IMR-90 (cell line): ENCODE measurements at regions not wholly inside any gene's neighbourhood (a gene's known extent, or its start where the extent isn't known, plus 50 kb on each side); places are given as distances from the start of the nearest gene placed in this dataset.

Experiments
- ATAC-seq: fragments of 200-7000 bp; cut with Tn5 transposase; 2 replicates; pipeline ENCODE4 v1.9.1; 2020; ENCODE audit warnings: low read depth, mild to moderate bottlenecking, moderate library complexity
- BruUV-seq: library from RNA; stranded (reverse); fragments of 400-500 nt; replicated peaks from 2 replicates; lab custom pipeline; 2021; lab: Mats Ljungman, UMichigan
- CTCF ChIA-PET: fragments of 300-600 bp; formaldehyde crosslinking; extraction: SDS; loops from one replicate; lab custom pipeline; 2021; ENCODE audit warnings: antibody characterized with exemption; lab: Yijun Ruan, JAX
- POLR2A ChIA-PET: fragments of 300-600 bp; sonication (Branson Sonifier 250); formaldehyde crosslinking; loops from one replicate; lab custom pipeline; 2022; ENCODE audit warnings: antibody characterized with exemption; ENCODE audit not compliant: unreplicated experiment; lab: Charles Lee
- DNase-seq: peaks from one replicate; pipeline ENCODE4 v3.0.0; 2013
- H2AFZ ChIP-seq: replicated peaks from 2 replicates; pipeline ENCODE3; 2013; ENCODE audit warnings: low read length, mild to moderate bottlenecking; ENCODE audit not compliant: poor library complexity
- H2AK5ac ChIP-seq: 2 replicates; pipeline ENCODE4 v1.6.1; 2013; ENCODE audit warnings: low read depth, low read length, inconsistent platforms
- H2AK9ac ChIP-seq: replicated peaks from 2 replicates; pipeline ENCODE3; 2013; ENCODE audit warnings: mild to moderate bottlenecking, low read depth, low read length, moderate library complexity; ENCODE audit not compliant: poor library complexity
- H2BK120ac ChIP-seq: 2 replicates; pipeline ENCODE4 v1.6.1; 2013; ENCODE audit warnings: low read depth, low read length, inconsistent platforms
- H2BK15ac ChIP-seq: 3 replicates; pipeline ENCODE4 v1.6.1; 2013; ENCODE audit warnings: low read depth, low read length, inconsistent platforms
- H2BK20ac ChIP-seq: 2 replicates; pipeline ENCODE4 v1.6.1; 2013; ENCODE audit warnings: low read depth, mild to moderate bottlenecking, inconsistent platforms, low read length, moderate library complexity
- H2BK5ac ChIP-seq: 2 replicates; pipeline ENCODE4 v1.6.1; 2013; ENCODE audit warnings: mild to moderate bottlenecking, low read depth, low read length, inconsistent platforms; ENCODE audit not compliant: poor library complexity, severe bottlenecking
- H3K14ac ChIP-seq: replicated peaks from 2 replicates; pipeline ENCODE4 v1.6.1; 2013; ENCODE audit warnings: low read depth, low read length, inconsistent platforms
- H3K18ac ChIP-seq: 2 replicates; pipeline ENCODE4 v1.6.1; 2013; ENCODE audit warnings: low read depth, low read length, control low read depth
- H3K23ac ChIP-seq: 2 replicates; pipeline ENCODE4 v1.6.1; 2013; ENCODE audit warnings: low read depth, low read length, inconsistent platforms
- H3K27ac ChIP-seq: 2 replicates; pipeline ENCODE4 v1.5.1; 2013; ENCODE audit warnings: mild to moderate bottlenecking, control low read depth, low read length; ENCODE audit not compliant: insufficient read depth
- H3K27me3 ChIP-seq: 2 replicates; pipeline ENCODE4 v1.6.1; 2013; ENCODE audit warnings: low read length; ENCODE audit not compliant: control insufficient read depth, insufficient read depth
- H3K36me3 ChIP-seq: 2 replicates; pipeline ENCODE4 v1.6.1; 2013; ENCODE audit warnings: low read length, mixed read lengths; ENCODE audit not compliant: control insufficient read depth, insufficient read depth
- H3K4ac ChIP-seq: 2 replicates; pipeline ENCODE4 v1.6.1; 2013; ENCODE audit warnings: low read depth, low read length, inconsistent platforms
- H3K4me1 ChIP-seq: 2 replicates; pipeline ENCODE4 v1.6.1; 2013; ENCODE audit warnings: low read length, mixed read lengths; ENCODE audit not compliant: control insufficient read depth, insufficient read depth
- H3K4me2 ChIP-seq: 2 replicates; pipeline ENCODE4 v1.6.1; 2013; ENCODE audit warnings: low read depth, mild to moderate bottlenecking, control low read depth, low read length, moderate library complexity
- H3K4me3 ChIP-seq: 2 replicates; pipeline ENCODE4 v1.5.1; 2013; ENCODE audit warnings: low read depth, mild to moderate bottlenecking, control low read depth, low read length, moderate library complexity; ENCODE audit not compliant: insufficient read depth
- H3K56ac ChIP-seq: 2 replicates; pipeline ENCODE4 v1.6.1; 2013; ENCODE audit warnings: low read length, inconsistent platforms; ENCODE audit not compliant: insufficient read depth; ENCODE audit errors: extremely low read depth
- H3K79me1 ChIP-seq, 2 experiments: 2 replicates each; pipeline ENCODE4 v1.6.1; 2013; ENCODE audit warnings: low read length in 2 of 2, inconsistent platforms in 1 of 2, low read depth in 1 of 2
- H3K9ac ChIP-seq: 2 replicates; pipeline ENCODE4 v1.6.1; 2013; ENCODE audit warnings: low read depth, low read length, control low read depth
- H3K9me1 ChIP-seq: 2 replicates; pipeline ENCODE4 v1.6.1; 2013; ENCODE audit warnings: low read length, inconsistent platforms; ENCODE audit not compliant: insufficient read depth
- H3K9me3 ChIP-seq: 2 replicates; pipeline ENCODE4 v1.6.1; 2013; ENCODE audit warnings: low read length; ENCODE audit not compliant: control insufficient read depth, insufficient read depth
- H4K20me1 ChIP-seq: 2 replicates; pipeline ENCODE4 v1.6.1; 2013; ENCODE audit warnings: low read length, inconsistent platforms; ENCODE audit not compliant: insufficient read depth
- H4K5ac ChIP-seq: 2 replicates; pipeline ENCODE4 v1.6.1; 2013; ENCODE audit warnings: mild to moderate bottlenecking, low read depth, low read length, control low read depth
- H4K8ac ChIP-seq, 2 experiments: 2 replicates each; pipeline ENCODE4 v1.6.1; 2013; ENCODE audit warnings: low read depth in 2 of 2, low read length in 2 of 2, control low read depth in 1 of 2, inconsistent platforms in 1 of 2
- H4K91ac ChIP-seq: 2 replicates; pipeline ENCODE4 v1.6.1; 2013; ENCODE audit warnings: low read depth, low read length, inconsistent platforms; ENCODE audit not compliant: insufficient read depth
- BHLHE40 ChIP-seq: fragments of 150-350 bp; IDR thresholded peaks from 2 replicates; pipeline ENCODE4 v1.6.1; 2016; ENCODE audit warnings: mild to moderate bottlenecking, low read depth, low read length
- CEBPB ChIP-seq: IDR thresholded peaks from 2 replicates; pipeline ENCODE4 v1.6.1; 2012; ENCODE audit warnings: low read depth, low read length, improper control_type of control experiment
- CHD1 ChIP-seq: IDR thresholded peaks from 2 replicates; pipeline ENCODE4 v1.6.1; 2012; ENCODE audit warnings: low read depth, low read length, improper control_type of control experiment
- FOS ChIP-seq: fragments of 150-350 bp; IDR thresholded peaks from 2 replicates; pipeline ENCODE4 v1.6.1; 2016; ENCODE audit warnings: low read depth, low read length
- MAFK ChIP-seq: IDR thresholded peaks from 2 replicates; pipeline ENCODE4 v1.6.1; 2012; ENCODE audit warnings: low read depth, low read length, improper control_type of control experiment
- MAZ ChIP-seq: IDR thresholded peaks from 2 replicates; pipeline ENCODE4 v1.6.1; 2012; ENCODE audit warnings: low read depth, mild to moderate bottlenecking, low read length, improper control_type of control experiment, moderate library complexity, borderline replicate concordance
- MXI1 ChIP-seq: IDR thresholded peaks from 2 replicates; pipeline ENCODE4 v1.6.1; 2012; ENCODE audit warnings: low read depth, mild to moderate bottlenecking, low read length, moderate library complexity, borderline replicate concordance
- NFE2L2 ChIP-seq: fragments of 150-350 bp; IDR thresholded peaks from 2 replicates; pipeline ENCODE4 v1.6.1; 2016; ENCODE audit warnings: low read depth, mild to moderate bottlenecking, low read length
- POLR2A ChIP-seq: IDR thresholded peaks from 2 replicates; pipeline ENCODE4 v1.6.1; 2012; ENCODE audit warnings: mild to moderate bottlenecking, low read depth, low read length
- RAD21 ChIP-seq: IDR thresholded peaks from 2 replicates; pipeline ENCODE4 v1.6.1; 2012; ENCODE audit warnings: low read length, improper control_type of control experiment
- RCOR1 ChIP-seq: IDR thresholded peaks from 2 replicates; pipeline ENCODE4 v1.6.1; 2012; ENCODE audit warnings: mild to moderate bottlenecking, low read length, improper control_type of control experiment; ENCODE audit not compliant: insufficient replicate concordance
- RFX5 ChIP-seq: IDR thresholded peaks from 2 replicates; pipeline ENCODE4 v1.8.0; 2012; ENCODE audit warnings: low read depth, mild to moderate bottlenecking, low read length, moderate library complexity
- SMC3 ChIP-seq: fragments of 150-350 bp; IDR thresholded peaks from 2 replicates; pipeline ENCODE4 v1.6.1; 2016; ENCODE audit warnings: low read depth, mild to moderate bottlenecking, antibody characterized with exemption, low read length, moderate library complexity
- USF2 ChIP-seq: fragments of 150-350 bp; IDR thresholded peaks from 2 replicates; pipeline ENCODE4 v1.6.1; 2017; ENCODE audit warnings: mild to moderate bottlenecking, antibody characterized with exemption, low read length, low read depth
- WGBS, 2 experiments: methylation state at CpG; one replicate each; pipeline versions ENCODE4 v1.1.5 to v1.1.7; 2013; ENCODE audit warnings: missing lambda C conversion rate in 2 of 2; ENCODE audit not compliant: insufficient read length in 1 of 2; ENCODE audit errors: extremely low coverage in 2 of 2; 5-methylcytosine and 5-hydroxymethylcytosine counted together
- dilution Hi-C: fragments of 300-500 bp; cut with HindIII; formaldehyde crosslinking; loops from one replicate; pipeline ENCODE4 v1.14.3; 2018; ENCODE audit warnings: low sequenced_read_pairs; ENCODE audit not compliant: unreplicated experiment
- in situ Hi-C: fragments of 300-500 bp; cut with MboI; formaldehyde crosslinking; loops from 3 replicates; pipeline ENCODE4 v1.14.3; 2019; ENCODE audit warnings: low sequenced_read_pairs, inconsistent platforms, mixed read lengths
- intact Hi-C: fragments of 100-400 bp; cut with micrococcal nuclease; formaldehyde crosslinking; loops from 2 replicates; pipeline ENCODE4 v1.10.0; 2022
- TF ChIP-seq, protein P1 (sequence below): conservative IDR thresholded peaks from 2 replicates; pipeline ENCODE4 v1.5.1; 2012; ENCODE audit warnings: mild to moderate bottlenecking, low read depth, low read length, improper control_type of control experiment
- TF ChIP-seq, protein P2 (sequence below): fragments of 150-350 bp; IDR thresholded peaks from 2 replicates; pipeline ENCODE4 v1.6.1; 2016; ENCODE audit warnings: low read depth, mild to moderate bottlenecking, low read length, moderate library complexity, borderline replicate concordance

DNA sequence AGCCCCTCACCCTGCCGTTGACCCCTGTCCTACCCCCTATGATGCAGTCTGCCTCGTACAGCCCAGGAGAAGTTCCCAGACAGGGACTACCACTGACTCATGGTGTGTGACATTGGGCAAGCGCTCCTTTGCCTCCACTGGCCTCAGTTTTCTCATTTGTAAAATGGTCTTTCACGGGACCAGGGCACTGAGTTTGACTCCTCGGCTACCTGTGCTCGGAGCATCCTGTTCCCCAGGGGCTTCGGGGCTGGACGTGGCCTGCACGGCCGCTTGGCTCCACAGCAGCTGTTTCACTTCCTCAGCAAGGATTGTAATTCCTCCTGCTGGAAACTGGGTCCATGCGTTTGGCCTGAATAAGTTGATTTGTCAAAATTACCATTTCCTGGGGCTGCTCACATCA is 277.3 kb downstream of the MATN1 start:
- no TSS peak for BruUV-seq
- Histone ChIP-seq H3K4ac (no peak overlapping the region), H3K27ac (no peak overlapping the region), H3K9ac (no peak overlapping the region), H3K9me3 (peaks cover 2% of the 10 kb centered on the region; the same call in 1 of the 2 replicates), H4K91ac (no peak overlapping the region), H3K4me2 (no peak overlapping the region), H2AK5ac (no peak overlapping the region), H3K27me3 (no peaks in the 10 kb centered on the region), H2BK20ac (no peak overlapping the region), H3K4me1 (no peaks in the 10 kb centered on the region), H3K9me1 (no peaks in the 10 kb centered on the region), H3K14ac (no peak overlapping the region), H2BK15ac (no peak overlapping the region), H3K56ac (no peak overlapping the region), H2BK120ac (no peak overlapping the region), H2AK9ac (no peak overlapping the region), H3K23ac (no peak overlapping the region), H3K36me3 (no peaks in the 10 kb centered on the region), H3K18ac (no peak overlapping the region), H3K79me1 (no peaks in the 10 kb centered on the region), H4K5ac (no peak overlapping the region), H2AFZ (no peak overlapping the region), H2BK5ac (no peak overlapping the region), H4K8ac (no peak overlapping the region), H4K20me1 (no peaks in the 10 kb centered on the region), H3K4me3 (no peak overlapping the region)
- no peak for ATAC-seq
- ChIA-PET POLR2A (no interaction called here), CTCF (no interaction called here)
- in situ Hi-C loops (no loop called here), dilution Hi-C loops (no loop called here), intact Hi-C loops (no loop called here)
- no peak for DNase-seq
- whole genome bisulfite sequencing, 2 experiments: 31% methylated on average over 10 of the region's 11 CpGs; no CpG with 5 or more reads in 1 of the 2 experiments
- TF ChIP-seq USF2 (no peak), MXI1 (no peak), POLR2A (no peak), RFX5 (no peak), RAD21 (no peak), MAFK (no peak), FOS (no peak), CEBPB (no peak), BHLHE40 (no peak), RCOR1 (no peak), MAZ (no peak), NFE2L2 (no peak), CHD1 (no peak), SMC3 (no peak)
- TF ChIP-seq, protein P1, sequence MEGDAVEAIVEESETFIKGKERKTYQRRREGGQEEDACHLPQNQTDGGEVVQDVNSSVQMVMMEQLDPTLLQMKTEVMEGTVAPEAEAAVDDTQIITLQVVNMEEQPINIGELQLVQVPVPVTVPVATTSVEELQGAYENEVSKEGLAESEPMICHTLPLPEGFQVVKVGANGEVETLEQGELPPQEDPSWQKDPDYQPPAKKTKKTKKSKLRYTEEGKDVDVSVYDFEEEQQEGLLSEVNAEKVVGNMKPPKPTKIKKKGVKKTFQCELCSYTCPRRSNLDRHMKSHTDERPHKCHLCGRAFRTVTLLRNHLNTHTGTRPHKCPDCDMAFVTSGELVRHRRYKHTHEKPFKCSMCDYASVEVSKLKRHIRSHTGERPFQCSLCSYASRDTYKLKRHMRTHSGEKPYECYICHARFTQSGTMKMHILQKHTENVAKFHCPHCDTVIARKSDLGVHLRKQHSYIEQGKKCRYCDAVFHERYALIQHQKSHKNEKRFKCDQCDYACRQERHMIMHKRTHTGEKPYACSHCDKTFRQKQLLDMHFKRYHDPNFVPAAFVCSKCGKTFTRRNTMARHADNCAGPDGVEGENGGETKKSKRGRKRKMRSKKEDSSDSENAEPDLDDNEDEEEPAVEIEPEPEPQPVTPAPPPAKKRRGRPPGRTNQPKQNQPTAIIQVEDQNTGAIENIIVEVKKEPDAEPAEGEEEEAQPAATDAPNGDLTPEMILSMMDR: no peak
- TF ChIP-seq, protein P2, sequence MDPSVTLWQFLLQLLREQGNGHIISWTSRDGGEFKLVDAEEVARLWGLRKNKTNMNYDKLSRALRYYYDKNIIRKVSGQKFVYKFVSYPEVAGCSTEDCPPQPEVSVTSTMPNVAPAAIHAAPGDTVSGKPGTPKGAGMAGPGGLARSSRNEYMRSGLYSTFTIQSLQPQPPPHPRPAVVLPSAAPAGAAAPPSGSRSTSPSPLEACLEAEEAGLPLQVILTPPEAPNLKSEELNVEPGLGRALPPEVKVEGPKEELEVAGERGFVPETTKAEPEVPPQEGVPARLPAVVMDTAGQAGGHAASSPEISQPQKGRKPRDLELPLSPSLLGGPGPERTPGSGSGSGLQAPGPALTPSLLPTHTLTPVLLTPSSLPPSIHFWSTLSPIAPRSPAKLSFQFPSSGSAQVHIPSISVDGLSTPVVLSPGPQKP: no peak
